ENCODE measurements at regions not wholly inside any gene's neighbourhood (a gene's known extent, or its start where the extent isn't known, plus 50 kb on each side); places are given as distances from the start of the nearest gene placed in this dataset.

DNA sequence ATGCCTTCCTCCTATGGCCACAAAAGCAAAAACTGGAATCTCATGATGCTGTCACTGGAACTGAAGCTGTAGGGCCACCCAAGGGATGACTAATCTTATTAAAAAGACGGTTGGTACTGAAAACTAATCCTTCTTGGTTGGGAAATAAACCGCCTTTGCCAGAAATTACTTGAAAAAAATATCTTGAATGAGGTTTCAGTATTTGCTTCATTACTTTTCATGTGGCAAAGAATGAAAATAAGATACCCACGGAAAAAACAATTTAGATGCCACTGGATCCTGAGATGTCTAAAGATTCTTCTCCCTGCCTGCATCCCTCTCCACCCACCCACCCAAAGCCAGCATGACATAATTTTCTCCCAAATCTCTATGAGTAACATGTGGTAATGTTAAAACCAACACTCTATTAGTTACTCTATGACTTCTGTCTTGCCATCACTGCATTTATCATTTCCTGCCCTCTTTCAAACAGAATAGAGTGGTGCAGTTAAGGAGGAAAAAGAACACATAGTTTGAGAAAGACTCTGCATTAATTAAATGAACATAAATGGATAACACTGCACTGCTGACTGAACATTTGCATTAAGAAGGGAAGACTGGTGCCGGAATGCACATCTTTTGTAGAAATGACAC is 111.8 kb upstream of the DPH6 start:
- WGBS, 5 donors: 24 to 66% (median 64%) methylated on average over 4 of the region's 4 CpGs
- TF ChIP-seq CTCF (IDR thresholded peaks at IDR 0.05) (no peak), EP300 (IDR thresholded peaks at IDR 0.05) (no peak), POLR2AphosphoS5 (IDR thresholded peaks at IDR 0.05) (no peak), POLR2A (IDR thresholded peaks at IDR 0.05) (no peak)

DNA sequence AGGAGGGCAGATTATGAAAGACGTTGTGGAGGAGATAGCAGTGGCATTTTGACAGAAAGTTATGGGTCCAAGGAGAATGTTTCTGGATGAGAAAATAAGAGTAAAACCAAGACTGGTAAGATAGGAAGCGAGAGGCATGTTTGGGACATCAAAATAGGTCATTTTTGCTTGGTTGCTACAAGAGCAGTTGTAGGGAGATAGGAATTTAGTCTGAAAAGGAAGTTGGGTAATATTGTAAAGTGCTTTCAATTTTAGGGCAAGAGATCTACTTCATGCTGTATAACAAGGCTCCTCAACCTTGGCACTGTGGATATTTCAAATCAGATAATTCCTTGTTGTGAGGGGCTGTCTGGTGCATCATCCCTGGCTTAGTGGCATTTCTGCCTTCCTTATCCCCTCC is 118.0 kb upstream of the DPH6 start:
- Histone ChIP-seq H3K27me3 (no peaks in the 10 kb centered on the region), H3K4me3 (no peak overlapping the region), H3K9me3 (no peaks in the 10 kb centered on the region), H3K27ac (no peak overlapping the region), H3K4me1 (peaks cover 5 to 21% (median 15%) of the 10 kb centered on the region in 4 donors), H3K36me3 (no peaks in the 10 kb centered on the region)
- WGBS, 5 donors: 65 to 78% (median 72%) methylated on average over 2 of the region's 2 CpGs
- no peak for TF ChIP-seq POLR2AphosphoS5 (IDR thresholded peaks at IDR 0.05)
- no peak for TF ChIP-seq EP300 (IDR thresholded peaks at IDR 0.05)
- TF ChIP-seq POLR2A (IDR thresholded peaks at IDR 0.05): no peak
- no peak for TF ChIP-seq CTCF (IDR thresholded peaks at IDR 0.05)
- no peak for DNase-seq
- intact Hi-C loops (cut with DNase I; ENCODE audit: low total_unique reads): no loop called here

More for the DNA sequence above, 111.8 kb upstream of the DPH6 start:
- H3K4me1 ChIP-seq: no peaks in the 10 kb centered on the region
- no peak overlapping the region for H3K4me3 ChIP-seq
- no peaks in the 10 kb centered on the region for H3K36me3 ChIP-seq
- DNase-seq: no peak
- H3K27me3 ChIP-seq: no peaks in the 10 kb centered on the region
- intact Hi-C loops (cut with DNase I; ENCODE audit: low total_unique reads): no loop called here
- no peaks in the 10 kb centered on the region for H3K9me3 ChIP-seq
- H3K27ac ChIP-seq: no peak overlapping the region

GRCh38 chr15:35665896-35666536 is 120.1 kb upstream of the DPH6 start:
- H3K4me1 ChIP-seq: peaks cover 5 to 25% (median 17%) of the 10 kb centered on the region in 4 donors
- TF ChIP-seq POLR2A (IDR thresholded peaks at IDR 0.05) (no peak), POLR2AphosphoS5 (IDR thresholded peaks at IDR 0.05) (peak in 1 of 3 donors; percentile 36)
- H3K9me3 ChIP-seq: no peaks in the 10 kb centered on the region
- WGBS, 5 donors: 56 to 77% (median 73%) methylated on average over 9 of the region's 9 CpGs
- peak overlapping the region in 2 of 5 donors; percentile 40 to 56 for H3K27ac ChIP-seq
- intact Hi-C loops (cut with DNase I; ENCODE audit: low total_unique reads): no loop called here
- DNase-seq: peak in 1 of 2 donors; percentile 38
- no peaks in the 10 kb centered on the region for H3K36me3 ChIP-seq
- H3K4me3 ChIP-seq: no peak overlapping the region
- H3K27me3 ChIP-seq: no peaks in the 10 kb centered on the region

DNA sequence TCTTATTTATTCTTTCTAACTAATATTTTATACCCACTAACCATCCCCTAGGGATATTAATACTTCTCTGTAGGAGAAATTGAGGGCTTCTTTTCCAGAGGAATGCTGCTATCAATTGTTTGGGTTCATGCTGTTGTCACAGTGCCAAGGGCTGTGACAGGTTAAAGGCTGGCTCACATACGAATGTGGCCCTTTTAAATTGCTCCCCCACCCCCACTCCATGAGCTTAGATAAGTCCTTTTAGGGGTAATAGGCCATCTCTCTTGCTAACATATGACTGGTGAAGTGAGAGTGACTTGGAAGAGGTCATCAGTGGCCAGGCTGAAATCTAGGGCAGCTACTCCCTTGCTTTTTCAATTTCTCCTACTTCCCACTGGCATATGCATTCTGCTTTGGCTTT is 121.9 kb upstream of the DPH6 start:
- peak overlapping the region in 1 of 5 donors; percentile 56 for H3K27ac ChIP-seq
- H3K4me3 ChIP-seq: no peak overlapping the region
- no peak for DNase-seq
- peaks cover 5 to 40% (median 23%) of the 10 kb centered on the region in 4 donors for H3K4me1 ChIP-seq
- no peaks in the 10 kb centered on the region for H3K27me3 ChIP-seq
- H3K36me3 ChIP-seq: no peaks in the 10 kb centered on the region
- no peaks in the 10 kb centered on the region for H3K9me3 ChIP-seq
- WGBS, 5 donors: 21 to 41% (median 27%) methylated on average over 1 of the region's 1 CpG
- TF ChIP-seq EP300 (IDR thresholded peaks at IDR 0.05): no peak
- TF ChIP-seq CTCF (IDR thresholded peaks at IDR 0.05): no peak
- no peak for TF ChIP-seq POLR2AphosphoS5 (IDR thresholded peaks at IDR 0.05)
- TF ChIP-seq POLR2A (IDR thresholded peaks at IDR 0.05): no peak
- intact Hi-C loops (cut with DNase I; ENCODE audit: low total_unique reads): no loop called here

- no peak overlapping the region for H3K4me3 ChIP-seq
- no peak for DNase-seq
- intact Hi-C loops (cut with DNase I; ENCODE audit: low total_unique reads): no loop called here
- TF ChIP-seq CTCF (IDR thresholded peaks at IDR 0.05) (no peak), POLR2AphosphoS5 (IDR thresholded peaks at IDR 0.05) (no peak), POLR2A (IDR thresholded peaks at IDR 0.05) (no peak), EP300 (IDR thresholded peaks at IDR 0.05) (no peak)
- no peak overlapping the region for H3K27ac ChIP-seq
- no peaks in the 10 kb centered on the region for H3K9me3 ChIP-seq
- H3K4me1 ChIP-seq: peaks cover 5 to 50% (median 28%) of the 10 kb centered on the region in 4 donors
- H3K36me3 ChIP-seq: no peaks in the 10 kb centered on the region
- 66 to 75% (median 67%) methylated on average over 3 of the region's 3 CpGs for WGBS, 5 donors
- H3K27me3 ChIP-seq: no peaks in the 10 kb centered on the region
These were observed 123.1 kb upstream of the DPH6 start for GRCh38 chr15:35669021-35669420.
